22Rv1 (cell line): ENCODE measurements at regions not wholly inside any gene's neighbourhood (a gene's known extent, or its start where the extent isn't known, plus 50 kb on each side); places are given as distances from the start of the nearest gene placed in this dataset.

Experiments used
- ZFX ChIP-seq: fragments of 450-650 bp; IDR thresholded peaks from 2 replicates; pipeline ENCODE4 v1.6.1; 2017; ENCODE audit warnings: antibody characterized with exemption, borderline replicate concordance
- TF ChIP-seq, protein P1 (sequence below): fragments of 450-650 bp; IDR thresholded peaks from 2 replicates; pipeline ENCODE4 v1.5.1; 2017; ENCODE audit warnings: mild to moderate bottlenecking

- TF ChIP-seq, protein P1, sequence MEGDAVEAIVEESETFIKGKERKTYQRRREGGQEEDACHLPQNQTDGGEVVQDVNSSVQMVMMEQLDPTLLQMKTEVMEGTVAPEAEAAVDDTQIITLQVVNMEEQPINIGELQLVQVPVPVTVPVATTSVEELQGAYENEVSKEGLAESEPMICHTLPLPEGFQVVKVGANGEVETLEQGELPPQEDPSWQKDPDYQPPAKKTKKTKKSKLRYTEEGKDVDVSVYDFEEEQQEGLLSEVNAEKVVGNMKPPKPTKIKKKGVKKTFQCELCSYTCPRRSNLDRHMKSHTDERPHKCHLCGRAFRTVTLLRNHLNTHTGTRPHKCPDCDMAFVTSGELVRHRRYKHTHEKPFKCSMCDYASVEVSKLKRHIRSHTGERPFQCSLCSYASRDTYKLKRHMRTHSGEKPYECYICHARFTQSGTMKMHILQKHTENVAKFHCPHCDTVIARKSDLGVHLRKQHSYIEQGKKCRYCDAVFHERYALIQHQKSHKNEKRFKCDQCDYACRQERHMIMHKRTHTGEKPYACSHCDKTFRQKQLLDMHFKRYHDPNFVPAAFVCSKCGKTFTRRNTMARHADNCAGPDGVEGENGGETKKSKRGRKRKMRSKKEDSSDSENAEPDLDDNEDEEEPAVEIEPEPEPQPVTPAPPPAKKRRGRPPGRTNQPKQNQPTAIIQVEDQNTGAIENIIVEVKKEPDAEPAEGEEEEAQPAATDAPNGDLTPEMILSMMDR, result no peak
- TF ChIP-seq ZFX, result no peak
Observed at GRCh38 chr1:119294199-119294598, 74.4 kb upstream of the HAO2 start.
